ENCODE measurements at regions not wholly inside any gene's neighbourhood (a gene's known extent, or its start where the extent isn't known, plus 50 kb on each side); places are given as distances from the start of the nearest gene placed in this dataset.

DNA sequence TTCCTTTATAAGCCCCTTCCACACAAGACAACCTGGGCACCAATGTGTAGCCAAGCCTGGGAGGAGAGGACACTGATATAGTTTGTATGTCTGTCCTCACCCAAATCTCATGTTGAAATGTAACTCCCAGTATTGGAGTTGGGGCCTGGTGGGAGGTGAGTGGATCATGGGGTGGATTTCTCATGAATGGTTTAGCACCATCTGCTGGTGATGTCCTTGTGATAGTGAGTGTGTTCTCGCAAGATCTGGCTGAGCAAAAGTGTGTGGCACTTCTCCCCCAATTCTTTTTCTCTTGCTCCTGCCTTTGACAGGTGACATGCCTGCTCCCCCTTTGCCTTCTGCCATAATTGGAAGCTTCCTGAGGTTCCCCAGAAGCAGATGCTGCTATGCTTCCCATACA is 135.8 kb downstream of the USP31 start:
- DNase-seq (ENCODE audit: low read depth in 1 of 2, low spot score in 1 of 2), result peak in 1 of 2 experiments; percentile 35
- CTCF ChIA-PET, result interaction anchor here (0.6 to 1.8 kb wide), 6 partner anchors 11 to 121 kb away, joined by 3 to 5 read pairs (median 3); no protein-coding TSS in a partner anchor
- no peaks in the 10 kb centered on the region for H3K4me1 ChIP-seq
- no peak for FAIRE-seq
- peak in 1 of 2 experiments; percentile 66; a peak in 2 of 6 replicates for ATAC-seq
- no peak overlapping the region for H3K4me2 ChIP-seq
- TF ChIP-seq POLR2A (IDR thresholded peaks at IDR 0.05; ENCODE audit: low read length), result no peak
- no peak for TF ChIP-seq SREBF2 (IDR thresholded peaks at IDR 0.05)
- peak; percentile 23; the same call in 1 of the 3 replicates for TF ChIP-seq CTCF (IDR thresholded peaks at IDR 0.05)
- no peak for TF ChIP-seq RAD21 (conservative IDR thresholded peaks at IDR 0.05 in 1 of 2, IDR thresholded peaks at IDR 0.05 in 1 of 2)
- TF ChIP-seq JUN (IDR thresholded peaks at IDR 0.05), result no peak
- H3K27ac ChIP-seq, result no peak overlapping the region
- H3K9me3 ChIP-seq, result no peaks in the 10 kb centered on the region; the same call in 2 of the 3 replicates
- no peak overlapping the region for H3K4me3 ChIP-seq
- 16% methylated on average over 1 of the region's 1 CpG for WGBS (ENCODE audit: missing lambda C conversion rate)
- POLR2A ChIA-PET, result no interaction called here

DNA sequence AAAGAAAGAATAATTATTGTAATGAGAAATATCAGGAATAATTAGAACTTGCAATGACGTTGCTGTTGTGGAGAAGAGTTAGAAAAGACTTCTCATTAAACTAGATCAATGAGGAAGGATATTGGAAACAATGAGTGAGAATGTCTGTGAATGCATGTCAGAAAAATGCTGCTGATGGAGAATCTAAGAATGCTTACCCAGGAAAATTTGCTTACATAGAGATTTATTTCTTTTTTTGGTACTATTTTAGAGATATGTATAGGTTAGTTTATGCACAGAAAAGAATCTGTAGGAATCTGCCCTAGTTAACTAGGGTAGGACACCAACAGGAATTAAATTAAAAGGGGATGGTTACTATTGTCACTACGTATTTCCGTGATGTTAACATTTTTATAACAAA is 140.2 kb downstream of the USP31 start:
- DNase-seq (ENCODE audit: low read depth in 1 of 2, low spot score in 1 of 2) (no peak), FAIRE-seq (no peak), ATAC-seq (no peak)
- Histone ChIP-seq H3K27ac (no peak overlapping the region), H3K4me3 (no peak overlapping the region), H3K9me3 (no peaks in the 10 kb centered on the region; the same call in 2 of the 3 replicates), H3K4me2 (no peak overlapping the region), H3K4me1 (no peaks in the 10 kb centered on the region)
- no peak for TF ChIP-seq MAX (IDR thresholded peaks at IDR 0.05)
- TF ChIP-seq MAFK (IDR thresholded peaks at IDR 0.05; ENCODE audit: partially characterized antibody), result peak; percentile 12
- ChIA-PET POLR2A (no interaction called here), CTCF (no interaction called here)
- WGBS (ENCODE audit: missing lambda C conversion rate), result 50% methylated on average over 3 of the region's 3 CpGs

DNA sequence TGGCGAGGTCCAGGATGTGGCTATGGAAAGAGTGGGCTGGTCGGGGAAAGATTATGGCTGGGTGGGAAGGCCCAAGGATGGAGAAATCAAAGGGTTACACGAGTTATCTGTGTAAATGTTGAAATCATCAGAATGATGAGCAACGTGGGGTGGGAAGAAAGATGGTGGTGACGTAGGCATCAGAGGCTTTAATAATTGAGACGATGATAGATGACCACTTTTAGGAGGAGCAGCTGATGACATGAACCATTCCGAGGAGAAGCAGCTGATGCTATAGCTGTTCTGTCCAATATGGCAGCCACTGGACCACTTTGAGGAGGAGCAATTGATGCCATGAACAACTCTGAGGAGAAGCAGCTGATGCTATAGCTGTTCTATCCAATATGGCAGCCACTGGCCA is 141.2 kb downstream of the USP31 start:
- ChIA-PET POLR2A (no interaction called here), CTCF (no interaction called here)
- no peak for TF ChIP-seq MAZ (IDR thresholded peaks at IDR 0.05; ENCODE audit: borderline replicate concordance, low read depth, low read length)
- TF ChIP-seq FOXS1 (CRISPR knock-in tag; IDR thresholded peaks at IDR 0.05), result no peak
- no peak for TF ChIP-seq ZC3H11A (IDR thresholded peaks at IDR 0.05)
- no peak for TF ChIP-seq ZNF302 (CRISPR knock-in tag; IDR thresholded peaks at IDR 0.05)
- no peak for TF ChIP-seq CHD2 (IDR thresholded peaks at IDR 0.05; ENCODE audit: low read length, partially characterized antibody)
- TF ChIP-seq MYC (IDR thresholded peaks at IDR 0.05; ENCODE audit: borderline replicate concordance, low read length), result no peak
- TF ChIP-seq, protein P1, sequence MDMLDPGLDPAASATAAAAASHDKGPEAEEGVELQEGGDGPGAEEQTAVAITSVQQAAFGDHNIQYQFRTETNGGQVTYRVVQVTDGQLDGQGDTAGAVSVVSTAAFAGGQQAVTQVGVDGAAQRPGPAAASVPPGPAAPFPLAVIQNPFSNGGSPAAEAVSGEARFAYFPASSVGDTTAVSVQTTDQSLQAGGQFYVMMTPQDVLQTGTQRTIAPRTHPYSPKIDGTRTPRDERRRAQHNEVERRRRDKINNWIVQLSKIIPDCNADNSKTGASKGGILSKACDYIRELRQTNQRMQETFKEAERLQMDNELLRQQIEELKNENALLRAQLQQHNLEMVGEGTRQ (IDR thresholded peaks at IDR 0.05), result no peak
- no peak for TF ChIP-seq SREBF2 (IDR thresholded peaks at IDR 0.05)
- no peak overlapping the region for H3K4me3 ChIP-seq
- FAIRE-seq (no peak), ATAC-seq (no peak), DNase-seq (ENCODE audit: low read depth in 1 of 2, low spot score in 1 of 2) (no peak)
- no peak overlapping the region for H3K27ac ChIP-seq
- no peaks in the 10 kb centered on the region; the same call in 2 of the 3 replicates for H3K9me3 ChIP-seq
- WGBS (ENCODE audit: missing lambda C conversion rate), result 24% methylated on average over 7 of the region's 7 CpGs
- no peaks in the 10 kb centered on the region for H3K4me1 ChIP-seq
- no peak overlapping the region for H3K4me2 ChIP-seq

DNA sequence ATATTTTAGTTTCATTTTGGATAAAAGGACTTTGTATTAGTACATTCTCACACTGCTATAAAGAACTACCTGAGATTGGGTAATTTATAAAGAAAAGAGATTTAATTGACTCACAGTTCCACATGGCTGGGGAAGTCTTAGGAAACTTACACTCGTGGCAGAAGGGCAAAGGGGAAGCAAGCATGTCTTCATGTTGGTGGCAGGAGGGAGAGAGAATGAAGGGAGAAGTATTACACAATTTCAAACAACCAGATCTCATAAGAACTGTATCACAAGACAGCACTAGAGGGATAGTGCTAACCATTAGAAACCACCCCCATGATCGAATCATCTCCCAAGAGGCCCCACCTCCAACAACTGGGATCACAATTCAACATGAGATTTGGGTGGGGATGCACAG is 142.9 kb downstream of the USP31 start:
- ChIA-PET POLR2A (no interaction called here), CTCF (interaction anchor here (1.2 kb wide), 1 partner anchor 10 kb away, joined by 3 read pairs; no protein-coding TSS in a partner anchor)
- H3K4me1 ChIP-seq, result no peaks in the 10 kb centered on the region
- DNase-seq (ENCODE audit: low read depth in 1 of 2, low spot score in 1 of 2) (no peak), ATAC-seq (no peak), FAIRE-seq (no peak)
- no peak overlapping the region for H3K4me2 ChIP-seq
- H3K9me3 ChIP-seq, result no peaks in the 10 kb centered on the region
- no peak overlapping the region for H3K27ac ChIP-seq
- WGBS (ENCODE audit: missing lambda C conversion rate), result 4% methylated on average over 2 of the region's 2 CpGs
- no peak overlapping the region for H3K4me3 ChIP-seq
- TF ChIP-seq NPAS2 (CRISPR knock-in tag; IDR thresholded peaks at IDR 0.05; ENCODE audit: borderline replicate concordance) (no peak), CBX2 (IDR thresholded peaks at IDR 0.05; ENCODE audit: borderline replicate concordance, low read depth) (no peak), ZC3H11A (IDR thresholded peaks at IDR 0.05) (no peak), TFCP2L1 (CRISPR knock-in tag; IDR thresholded peaks at IDR 0.05) (no peak), RFX5 (IDR thresholded peaks at IDR 0.05) (no peak), HOXB5 (CRISPR knock-in tag; IDR thresholded peaks at IDR 0.05) (no peak), BCL3 (IDR thresholded peaks at IDR 0.05) (no peak), MYC (IDR thresholded peaks at IDR 0.05; ENCODE audit: borderline replicate concordance, low read length) (no peak), POLR2AphosphoS2 (conservative IDR thresholded peaks at IDR 0.05; ENCODE audit: low read length) (no peak), REST (IDR thresholded peaks at IDR 0.05) (no peak)
